HG02870 (cell line): ENCODE measurements at regions not wholly inside any gene's neighbourhood (a gene's known extent, or its start where the extent isn't known, plus 50 kb on each side); places are given as distances from the start of the nearest gene placed in this dataset.

Source experiments
- ATAC-seq: cut with Tn5 transposase; IDR thresholded peaks from one replicate; pipeline ENCODE4 v1.9.1; 2021; ENCODE audit warnings: mild to moderate bottlenecking, moderate library complexity; ENCODE audit not compliant: unreplicated experiment

GRCh38 chr2:15803543-15804245 is 136.7 kb upstream of the MYCN start:
- no peak for ATAC-seq

- ATAC-seq = no peak
Observed at GRCh38 chr2:15804246-15804619, 136.1 kb upstream of the MYCN start.

- no peak for ATAC-seq
Observed at GRCh38 chr2:15804691-15805090, 135.7 kb upstream of the MYCN start.

GRCh38 chr2:15805206-15805605 is 135.1 kb upstream of the MYCN start:
- no peak for ATAC-seq

GRCh38 chr2:15805772-15806171 is 134.6 kb upstream of the MYCN start:
- no peak for ATAC-seq

- ATAC-seq = no peak
Observed at GRCh38 chr2:15806801-15807417, 133.4 kb upstream of the MYCN start.

GRCh38 chr2:15807418-15808203 is 132.7 kb upstream of the MYCN start:
- no peak for ATAC-seq

- ATAC-seq = no peak
Observed at GRCh38 chr2:15808204-15808910, 132.0 kb upstream of the MYCN start.

GRCh38 chr2:15808944-15809343 is 131.4 kb upstream of the MYCN start:
- no peak for ATAC-seq

- ATAC-seq = no peak
Observed at GRCh38 chr2:15809404-15809803, 130.9 kb upstream of the MYCN start.

GRCh38 chr2:15810477-15811150 is 129.7 kb upstream of the MYCN start:
- ATAC-seq = no peak

GRCh38 chr2:15811367-15811766 is 129.0 kb upstream of the MYCN start:
- ATAC-seq = no peak

- no peak for ATAC-seq
Observed at GRCh38 chr2:15812187-15812780, 128.1 kb upstream of the MYCN start.

GRCh38 chr2:15813481-15814266 is 126.7 kb upstream of the MYCN start:
- no peak for ATAC-seq

GRCh38 chr2:15814403-15814802 is 125.9 kb upstream of the MYCN start:
- no peak for ATAC-seq

GRCh38 chr2:15814946-15815345 is 125.4 kb upstream of the MYCN start:
- no peak for ATAC-seq

GRCh38 chr2:15816226-15816625 is 124.1 kb upstream of the MYCN start:
- no peak for ATAC-seq

GRCh38 chr2:15816674-15817406 is 123.5 kb upstream of the MYCN start:
- ATAC-seq = no peak

GRCh38 chr2:15817748-15818147 is 122.6 kb upstream of the MYCN start:
- no peak for ATAC-seq
